Vagina (tissue), 2 donors: ENCODE measurements at regions not wholly inside any gene's neighbourhood (a gene's known extent, or its start where the extent isn't known, plus 50 kb on each side); places are given as distances from the start of the nearest gene placed in this dataset.

ENCODE experiments used
- DNase-seq, 2 donors: peaks; one replicate each; pipeline ENCODE4 v3.0.0-alpha.2; 2017; ENCODE audit errors: extremely low spot score in 2 of 2
- H3K27ac ChIP-seq: fragments of 200-600 bp; sonication (generic); one replicate; pipeline ENCODE4 v1.5.1; 2019
- H3K27me3 ChIP-seq: fragments of 200-600 bp; sonication (generic); one replicate; pipeline ENCODE4 v1.5.1; 2019
- H3K36me3 ChIP-seq, 2 donors: fragments of 200-600 bp; sonication (generic); one replicate each; pipeline ENCODE4 v1.5.1; 2017 to 2019
- H3K4me1 ChIP-seq: fragments of 200-600 bp; sonication (generic); one replicate; pipeline ENCODE4 v1.5.1; 2019
- H3K4me3 ChIP-seq, 2 donors: fragments of 200-600 bp; sonication (generic); 1 replicate in 1 of 2; 2 replicates in 1 of 2; pipeline ENCODE4 v1.5.1; 2016 to 2019
- H3K9me3 ChIP-seq: fragments of 200-600 bp; sonication (generic); one replicate; pipeline ENCODE4 v1.5.1; 2019
- CTCF ChIP-seq, 3 experiments: fragments of 450-650 bp in 2 of 3; fragments of 200-600 bp in 1 of 3; sonication (generic) in 1 of 3; IDR thresholded peaks; one replicate each; pipeline ENCODE4 v1.5.1; 2017 to 2019; ENCODE audit warnings: antibody characterized with exemption in 3 of 3, mild to moderate bottlenecking in 2 of 3, moderate library complexity in 2 of 3
- POLR2A ChIP-seq, 2 donors: fragments of 450-650 bp; IDR thresholded peaks; one replicate each; pipeline ENCODE4 v1.6.1; 2017; ENCODE audit warnings: antibody characterized with exemption in 2 of 2, mild to moderate bottlenecking in 2 of 2, moderate library complexity in 2 of 2
- POLR2AphosphoS5 ChIP-seq, 2 donors: sonication (generic); formaldehyde crosslinking; IDR thresholded peaks; one replicate each; pipeline ENCODE4 v1.9.0; 2017; ENCODE audit warnings: antibody characterized with exemption in 2 of 2, mild to moderate bottlenecking in 2 of 2, low read depth in 1 of 2; ENCODE audit not compliant: insufficient read depth in 1 of 2
- intact Hi-C: fragments of 100-400 bp; cut with DNase I; formaldehyde crosslinking; loops from one replicate; pipeline ENCODE4 v1.15.1; 2023

- TF ChIP-seq POLR2AphosphoS5 (IDR thresholded peaks at IDR 0.05; ENCODE audit: insufficient read depth in 1 of 2, low read depth in 1 of 2): no peak
- TF ChIP-seq POLR2A (IDR thresholded peaks at IDR 0.05): no peak
- no peak for TF ChIP-seq CTCF (IDR thresholded peaks at IDR 0.05)
- intact Hi-C loops: no loop called here
- Histone ChIP-seq H3K4me1 (no peaks in the 10 kb centered on the region), H3K27ac (no peak overlapping the region), H3K4me3 (no peak overlapping the region), H3K36me3 (no peaks in the 10 kb centered on the region), H3K9me3 (no peaks in the 10 kb centered on the region), H3K27me3 (no peaks in the 10 kb centered on the region)
- no peak for DNase-seq
Measured at GRCh38 chr5:62701036-62701435, 122.4 kb downstream of the LRRC70 start.

- no peak overlapping the region for H3K4me3 ChIP-seq
- intact Hi-C loops: no loop called here
- no peaks in the 10 kb centered on the region for H3K36me3 ChIP-seq
- no peak for DNase-seq
- no peaks in the 10 kb centered on the region for H3K9me3 ChIP-seq
- H3K27me3 ChIP-seq: no peaks in the 10 kb centered on the region
- no peaks in the 10 kb centered on the region for H3K4me1 ChIP-seq
- TF ChIP-seq POLR2AphosphoS5 (IDR thresholded peaks at IDR 0.05; ENCODE audit: insufficient read depth in 1 of 2, low read depth in 1 of 2) (no peak), CTCF (IDR thresholded peaks at IDR 0.05) (no peak), POLR2A (IDR thresholded peaks at IDR 0.05) (no peak)
- H3K27ac ChIP-seq: no peak overlapping the region
Measured at GRCh38 chr5:62698756-62699155, 120.1 kb downstream of the LRRC70 start.

DNA sequence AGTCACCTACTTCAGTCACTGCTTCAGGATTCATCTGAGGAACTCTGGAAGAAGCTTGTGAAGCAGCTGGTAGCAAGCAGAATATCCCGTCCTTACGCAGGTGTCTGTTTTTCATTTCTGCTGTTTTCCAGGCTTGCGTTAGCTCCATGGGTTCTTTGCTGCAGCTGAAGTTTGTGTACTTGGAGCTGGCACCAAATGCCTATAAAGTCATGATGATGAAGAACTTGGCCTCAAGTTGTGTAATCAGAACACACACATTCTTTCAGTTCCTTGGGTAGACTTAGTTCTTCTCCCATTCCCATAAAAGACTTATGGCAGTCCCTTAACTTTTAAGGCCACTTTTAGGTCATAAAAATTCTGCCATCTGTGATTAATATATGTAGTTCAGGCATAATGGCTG lies 116.7 kb downstream of the LRRC70 start:
- TF ChIP-seq CTCF (IDR thresholded peaks at IDR 0.05) (no peak), POLR2AphosphoS5 (IDR thresholded peaks at IDR 0.05; ENCODE audit: insufficient read depth in 1 of 2, low read depth in 1 of 2) (peak in 1 of 2 donors; percentile 28)
- no peak for DNase-seq
- H3K36me3 ChIP-seq: no peaks in the 10 kb centered on the region
- H3K27ac ChIP-seq: no peak overlapping the region
- no peak overlapping the region for H3K4me3 ChIP-seq
- no peaks in the 10 kb centered on the region for H3K27me3 ChIP-seq
- peaks cover 6% of the 10 kb centered on the region for H3K4me1 ChIP-seq
- intact Hi-C loops: no loop called here
- no peaks in the 10 kb centered on the region for H3K9me3 ChIP-seq

GRCh38 chr5:62692946-62693713 lies 114.5 kb downstream of the LRRC70 start:
- H3K9me3 ChIP-seq: no peaks in the 10 kb centered on the region
- peaks cover 15% of the 10 kb centered on the region for H3K4me1 ChIP-seq
- no peak overlapping the region for H3K4me3 ChIP-seq
- DNase-seq: no peak
- intact Hi-C loops: no loop called here
- H3K27me3 ChIP-seq: no peaks in the 10 kb centered on the region
- no peak overlapping the region for H3K27ac ChIP-seq
- H3K36me3 ChIP-seq: no peaks in the 10 kb centered on the region
- TF ChIP-seq POLR2A (IDR thresholded peaks at IDR 0.05) (no peak), CTCF (IDR thresholded peaks at IDR 0.05) (no peak), POLR2AphosphoS5 (IDR thresholded peaks at IDR 0.05; ENCODE audit: insufficient read depth in 1 of 2, low read depth in 1 of 2) (no peak)

GRCh38 chr5:62691946-62692345 lies 113.3 kb downstream of the LRRC70 start:
- no peaks in the 10 kb centered on the region for H3K9me3 ChIP-seq
- no peak for TF ChIP-seq POLR2A (IDR thresholded peaks at IDR 0.05)
- no peak for TF ChIP-seq CTCF (IDR thresholded peaks at IDR 0.05)
- TF ChIP-seq POLR2AphosphoS5 (IDR thresholded peaks at IDR 0.05; ENCODE audit: insufficient read depth in 1 of 2, low read depth in 1 of 2): no peak

More at GRCh38 chr5:62691946-62692345, 113.3 kb downstream of the LRRC70 start:
- H3K27ac ChIP-seq: no peak overlapping the region
- no peak for DNase-seq
- intact Hi-C loops: no loop called here
- peaks cover 15% of the 10 kb centered on the region for H3K4me1 ChIP-seq
- no peak overlapping the region for H3K4me3 ChIP-seq
- no peaks in the 10 kb centered on the region for H3K36me3 ChIP-seq
- H3K27me3 ChIP-seq: no peaks in the 10 kb centered on the region
